Hypothalamus (tissue), 51 donors: ENCODE measurements at regions not wholly inside any gene's neighbourhood (a gene's known extent, or its start where the extent isn't known, plus 50 kb on each side); places are given as distances from the start of the nearest gene placed in this dataset.

Source experiments
- DNase-seq, 51 donors: peaks; one replicate each; lab custom pipeline; 2025; lab: John Stamatoyannopoulos, UW

DNA sequence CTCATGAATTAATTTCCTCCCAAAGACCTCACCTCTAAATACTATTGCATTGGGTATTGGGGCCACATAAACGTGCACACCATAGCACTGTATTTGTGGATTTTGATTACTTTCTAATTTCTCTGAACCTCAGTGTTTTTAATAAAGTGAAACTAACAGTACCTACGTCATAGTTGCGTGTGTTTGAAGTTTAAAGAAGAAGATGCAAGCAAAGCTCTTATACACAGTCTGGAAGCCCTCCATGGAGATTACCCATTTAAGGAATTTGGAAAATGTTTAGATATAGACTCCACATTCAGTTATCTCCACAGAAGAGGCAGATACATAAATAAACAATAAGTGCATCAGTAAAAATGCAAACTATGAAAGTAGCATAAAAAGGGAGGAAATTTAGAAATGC, 581.1 kb upstream of the GBE1 start:
- DNase-seq = no peak

GRCh38 chr3:82329300-82329699, 567.9 kb upstream of the GBE1 start:
- DNase-seq = no peak

GRCh38 chr3:82311901-82312300, 550.5 kb upstream of the GBE1 start:
- DNase-seq = no peak

DNA sequence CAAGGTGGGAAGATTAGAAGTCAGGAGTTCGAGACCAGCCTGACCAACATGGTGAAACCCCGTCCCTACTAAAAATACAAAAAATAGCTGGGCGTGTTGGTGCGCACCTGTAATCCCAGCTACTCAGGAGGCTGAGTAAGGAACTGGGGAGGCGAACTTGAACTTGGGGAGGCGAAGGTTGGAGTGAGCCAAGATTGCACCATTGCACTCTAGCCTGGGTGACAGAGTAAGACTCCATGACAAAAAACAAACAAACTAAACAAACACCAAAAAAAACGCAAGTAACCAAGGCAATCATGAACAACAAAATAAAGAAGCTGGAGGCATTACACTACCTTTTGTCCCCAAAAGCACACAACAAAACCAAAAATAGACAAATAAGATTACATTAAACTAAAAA, 547.3 kb upstream of the GBE1 start:
- no peak for DNase-seq

DNA sequence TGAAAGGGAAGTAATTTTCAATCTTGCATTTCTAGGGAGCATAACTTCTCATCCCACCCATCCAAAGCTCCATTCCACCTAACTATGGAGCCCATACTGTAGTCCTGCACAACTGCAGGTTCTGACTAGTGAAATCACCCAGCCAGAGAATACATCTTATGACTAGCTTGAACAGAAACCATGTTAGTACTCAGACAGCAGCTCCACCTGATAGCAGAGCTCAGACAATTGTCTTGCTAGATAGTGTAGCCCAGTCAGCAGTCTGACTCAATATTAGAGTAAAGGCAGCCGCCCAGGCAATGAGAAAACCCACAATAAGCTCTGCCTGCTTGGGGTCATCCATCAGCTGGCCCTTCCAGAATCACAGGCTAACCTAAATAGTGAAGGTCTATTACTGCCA, 544.7 kb upstream of the GBE1 start:
- DNase-seq = no peak

- no peak for DNase-seq
These were observed 533.2 kb upstream of the GBE1 start for GRCh38 chr3:82294609-82295008.

DNA sequence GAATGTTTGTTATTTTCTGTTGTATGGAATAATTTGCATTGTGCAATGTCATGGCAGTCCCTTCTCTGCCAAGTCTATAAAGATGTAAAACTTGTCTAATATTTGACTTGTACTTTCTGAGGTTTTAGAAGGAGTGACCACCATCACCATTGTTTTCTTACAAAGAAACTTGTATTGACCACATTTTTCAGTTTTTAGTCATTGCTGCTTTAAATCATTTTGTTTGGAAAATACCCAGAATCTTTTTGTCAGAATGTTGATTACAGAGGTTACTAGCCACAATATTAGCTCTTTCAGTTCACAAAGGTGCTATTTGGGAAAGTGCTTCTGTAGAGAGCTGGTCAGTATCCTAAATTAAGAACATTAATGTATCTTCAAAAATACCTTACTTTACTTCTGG, 532.4 kb upstream of the GBE1 start:
- no peak for DNase-seq

- no peak for DNase-seq
These were observed 532.0 kb upstream of the GBE1 start for GRCh38 chr3:82293435-82293834.

GRCh38 chr3:82287562-82287961, 526.1 kb upstream of the GBE1 start:
- no peak for DNase-seq

DNA sequence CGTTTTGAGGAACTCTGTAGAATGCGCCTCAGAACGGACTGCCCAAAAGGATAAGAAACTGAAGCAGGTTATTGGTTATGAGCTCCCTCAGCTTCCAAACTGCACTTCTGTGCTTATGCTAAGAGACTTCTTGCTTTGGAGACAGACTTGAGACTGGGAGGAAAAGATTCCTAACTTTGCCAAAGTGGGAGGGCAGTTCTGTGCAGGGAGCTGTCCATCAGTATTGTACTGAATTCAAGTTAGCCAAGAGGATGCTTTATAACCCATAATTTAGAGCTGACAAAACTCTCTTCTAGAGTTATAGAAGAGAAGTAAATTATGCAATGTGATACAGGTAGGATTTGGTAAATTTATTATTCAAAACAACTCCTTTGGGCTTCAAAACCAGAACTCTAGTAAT, 519.8 kb upstream of the GBE1 start:
- DNase-seq = no peak

DNA sequence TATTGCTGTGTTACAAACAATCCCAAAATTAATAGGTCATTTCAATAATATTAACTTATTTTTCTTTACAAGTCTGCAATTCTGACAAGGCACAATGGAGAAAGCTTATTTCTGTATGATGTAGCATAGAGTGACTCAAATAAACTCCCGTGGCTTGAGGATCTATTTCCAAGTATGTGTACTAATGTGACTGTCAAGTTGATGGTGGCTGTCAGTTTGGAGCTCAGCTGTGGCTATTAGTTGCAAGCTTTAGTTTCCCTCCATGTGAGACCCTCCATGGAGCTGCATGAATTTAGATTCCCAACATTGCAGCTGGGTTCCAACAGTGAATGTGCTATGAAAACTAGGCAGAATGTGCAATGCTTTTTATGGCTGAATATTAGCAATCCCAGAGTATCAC, 515.5 kb upstream of the GBE1 start:
- no peak for DNase-seq

- no peak for DNase-seq
These were observed 513.5 kb upstream of the GBE1 start for GRCh38 chr3:82274897-82275296.

DNA sequence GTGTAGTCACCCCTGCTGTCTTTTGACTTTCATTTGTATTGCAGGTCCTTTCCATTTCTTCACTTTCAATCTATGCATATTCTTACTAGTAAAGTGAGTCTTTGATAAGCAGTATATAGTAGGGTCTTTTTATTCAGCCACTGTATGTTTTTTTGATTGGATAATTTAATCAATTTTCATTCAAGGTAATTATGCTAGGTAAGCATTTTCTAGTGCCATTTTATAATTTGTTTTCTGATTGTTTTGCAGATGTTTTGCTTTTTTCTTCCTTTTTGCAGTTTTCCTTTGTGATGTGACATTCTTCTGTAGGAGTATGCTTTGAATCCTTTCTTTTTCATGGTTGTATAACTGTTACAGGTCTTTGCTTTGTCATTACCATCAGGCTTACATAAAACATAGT, 504.3 kb upstream of the GBE1 start:
- DNase-seq = no peak

GRCh38 chr3:82262193-82262592, 500.7 kb upstream of the GBE1 start:
- DNase-seq = no peak

- no peak for DNase-seq
These were observed 500.2 kb upstream of the GBE1 start for GRCh38 chr3:82261637-82262036.

GRCh38 chr3:82261013-82261412, 499.6 kb upstream of the GBE1 start:
- DNase-seq = no peak

GRCh38 chr3:82259994-82260393, 498.5 kb upstream of the GBE1 start:
- DNase-seq = no peak

DNA sequence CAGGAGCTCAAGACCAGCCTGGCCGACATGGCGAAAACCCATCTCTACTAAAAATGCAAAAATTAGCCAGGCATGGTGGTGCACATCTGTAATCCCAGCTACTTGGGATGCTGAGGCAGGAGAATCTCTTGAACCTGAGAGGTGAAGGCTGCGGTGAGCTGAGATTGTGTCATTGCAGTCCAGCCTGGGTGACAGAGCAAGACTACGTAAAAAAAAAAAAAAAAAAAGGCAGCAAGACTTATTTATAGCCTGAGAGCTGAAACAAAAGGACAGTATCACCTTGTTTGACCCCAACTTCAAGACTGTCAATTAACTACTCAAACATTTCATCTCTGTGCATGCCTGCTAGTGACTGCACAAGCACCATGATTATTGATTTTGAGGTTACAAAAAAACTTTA, 478.9 kb upstream of the GBE1 start:
- no peak for DNase-seq

DNA sequence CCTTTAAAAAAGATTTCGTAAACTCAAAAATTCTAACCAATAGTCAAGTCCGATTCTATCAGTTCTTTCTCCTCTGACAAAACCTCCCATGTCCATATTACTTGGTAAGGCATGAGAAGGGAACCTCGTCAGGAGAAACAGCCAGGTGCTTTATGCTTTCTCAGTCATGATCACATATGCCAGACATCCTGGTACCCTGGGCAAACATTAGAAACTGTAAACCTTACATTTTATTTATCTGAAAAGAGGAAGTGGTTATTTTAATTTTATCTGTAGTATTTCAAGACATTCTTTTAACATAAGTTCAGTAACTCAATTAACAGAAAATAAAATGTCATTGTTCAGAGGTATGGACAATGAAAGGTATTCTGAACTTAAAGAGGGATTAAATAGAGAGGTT, 474.8 kb upstream of the GBE1 start:
- DNase-seq = no peak

DNA sequence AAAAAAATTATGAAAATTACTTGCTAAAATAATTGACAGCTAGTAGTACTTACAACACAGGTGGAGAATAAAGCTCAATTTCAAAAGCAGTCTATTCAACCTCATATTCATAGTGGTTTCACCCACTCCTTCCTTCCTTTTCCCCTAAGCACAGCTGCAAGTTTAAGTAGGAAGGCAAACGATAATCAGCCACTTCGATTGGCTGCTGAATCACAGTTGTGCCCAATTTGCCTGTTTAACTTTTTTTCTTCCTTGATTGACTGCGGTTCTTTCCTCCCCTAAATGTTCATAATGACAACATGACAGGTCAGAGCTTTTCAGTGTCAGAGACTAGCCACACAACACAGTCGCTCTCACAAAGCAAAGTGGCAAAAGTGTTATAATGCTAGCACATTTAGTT, 468.0 kb upstream of the GBE1 start:
- no peak for DNase-seq

GRCh38 chr3:82224661-82225060, 463.2 kb upstream of the GBE1 start:
- DNase-seq = no peak

- DNase-seq = no peak
These were observed 461.0 kb upstream of the GBE1 start for GRCh38 chr3:82222401-82222800.

- DNase-seq = no peak
These were observed 456.1 kb upstream of the GBE1 start for GRCh38 chr3:82217571-82217970.
